ENCODE measurements at regions not wholly inside any gene's neighbourhood (a gene's known extent, or its start where the extent isn't known, plus 50 kb on each side); places are given as distances from the start of the nearest gene placed in this dataset.

- DNase-seq (ENCODE audit: extremely low spot score, unreplicated experiment) = no peak
- Mint-ChIP-seq H3K9me3 (peaks cover 9% of the 10 kb centered on the region), H3K4me3 (no peak overlapping the region), H3K27me3 (no peaks in the 10 kb centered on the region), H3K36me3 (peaks cover 4% of the 10 kb centered on the region), H3K4me1 (ENCODE audit: unreplicated experiment) (no peaks in the 10 kb centered on the region), H3K27ac (no peak overlapping the region)
- TF ChIP-seq, protein P1, sequence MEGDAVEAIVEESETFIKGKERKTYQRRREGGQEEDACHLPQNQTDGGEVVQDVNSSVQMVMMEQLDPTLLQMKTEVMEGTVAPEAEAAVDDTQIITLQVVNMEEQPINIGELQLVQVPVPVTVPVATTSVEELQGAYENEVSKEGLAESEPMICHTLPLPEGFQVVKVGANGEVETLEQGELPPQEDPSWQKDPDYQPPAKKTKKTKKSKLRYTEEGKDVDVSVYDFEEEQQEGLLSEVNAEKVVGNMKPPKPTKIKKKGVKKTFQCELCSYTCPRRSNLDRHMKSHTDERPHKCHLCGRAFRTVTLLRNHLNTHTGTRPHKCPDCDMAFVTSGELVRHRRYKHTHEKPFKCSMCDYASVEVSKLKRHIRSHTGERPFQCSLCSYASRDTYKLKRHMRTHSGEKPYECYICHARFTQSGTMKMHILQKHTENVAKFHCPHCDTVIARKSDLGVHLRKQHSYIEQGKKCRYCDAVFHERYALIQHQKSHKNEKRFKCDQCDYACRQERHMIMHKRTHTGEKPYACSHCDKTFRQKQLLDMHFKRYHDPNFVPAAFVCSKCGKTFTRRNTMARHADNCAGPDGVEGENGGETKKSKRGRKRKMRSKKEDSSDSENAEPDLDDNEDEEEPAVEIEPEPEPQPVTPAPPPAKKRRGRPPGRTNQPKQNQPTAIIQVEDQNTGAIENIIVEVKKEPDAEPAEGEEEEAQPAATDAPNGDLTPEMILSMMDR (conservative IDR thresholded peaks at IDR 0.05) = no peak
Measured at GRCh38 chr2:221144909-221145308, 427.2 kb downstream of the EPHA4 start.

DNA sequence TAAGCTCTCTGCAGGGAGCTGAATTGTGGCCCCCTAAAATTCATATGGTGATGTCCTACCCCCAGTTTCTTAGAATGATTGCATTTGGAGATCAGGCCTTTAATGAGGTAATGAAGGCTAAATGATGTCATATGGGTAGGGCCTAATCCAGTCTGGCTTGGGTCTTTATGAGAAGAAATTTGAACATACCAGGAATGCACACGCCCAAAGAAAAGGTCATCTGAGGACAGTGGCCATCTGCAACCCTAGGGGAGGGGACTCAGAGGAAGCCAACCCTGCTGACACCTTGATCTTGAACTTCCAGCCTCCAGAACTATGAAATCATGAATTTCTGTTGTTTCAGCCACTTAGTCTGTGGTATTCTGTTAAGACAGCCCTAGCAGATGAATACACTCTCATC lies 426.7 kb downstream of the EPHA4 start:
- Mint-ChIP-seq H3K4me3 (no peak overlapping the region), H3K27me3 (no peaks in the 10 kb centered on the region), H3K9me3 (peaks cover 9% of the 10 kb centered on the region), H3K36me3 (peaks cover 4% of the 10 kb centered on the region), H3K4me1 (ENCODE audit: unreplicated experiment) (no peaks in the 10 kb centered on the region), H3K27ac (no peak overlapping the region)
- DNase-seq (ENCODE audit: extremely low spot score, unreplicated experiment) = no peak
- TF ChIP-seq, protein P1 (conservative IDR thresholded peaks at IDR 0.05) = no peak

DNA sequence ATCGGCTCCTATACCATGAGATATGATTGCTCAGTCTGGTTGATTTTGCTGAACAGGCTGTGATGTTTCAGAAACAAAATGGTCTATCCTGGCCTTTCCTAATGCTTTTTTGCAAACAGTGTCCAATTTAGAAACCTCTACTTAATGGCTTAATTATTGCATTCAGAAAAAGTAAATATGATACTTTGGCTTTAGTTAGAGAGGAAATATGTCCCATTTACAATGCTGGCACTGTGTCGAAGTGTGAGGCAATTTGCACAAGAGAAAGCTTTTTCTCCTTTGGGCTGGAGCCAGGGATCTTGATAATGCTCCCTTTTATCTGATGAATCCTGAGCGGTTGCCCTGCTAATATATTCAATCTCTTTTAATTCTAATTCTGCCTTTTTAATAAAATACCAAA lies 418.9 kb downstream of the EPHA4 start:
- no peak overlapping the region for H3K27ac Mint-ChIP-seq
- H3K27me3 Mint-ChIP-seq = peaks cover 3% of the 10 kb centered on the region
- TF ChIP-seq, protein P1 (conservative IDR thresholded peaks at IDR 0.05) = no peak

DNA sequence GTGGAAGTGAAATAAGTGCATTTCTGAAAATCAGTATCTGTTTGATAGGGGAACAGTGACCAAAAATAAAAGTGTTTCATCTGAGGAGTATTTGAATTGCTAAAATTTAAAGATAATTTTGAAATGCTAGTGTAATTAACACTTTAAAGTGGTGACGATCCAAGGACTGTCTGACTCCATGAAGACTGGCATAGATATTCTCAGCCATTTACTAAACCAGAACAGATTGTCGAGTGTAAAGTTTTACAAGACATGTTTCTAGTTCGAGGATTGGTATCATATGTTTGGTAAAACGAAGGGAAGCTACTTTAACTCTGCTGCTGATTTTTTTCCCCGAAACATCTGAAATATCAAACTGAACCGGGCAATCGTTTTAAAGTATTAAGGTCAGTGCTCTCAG lies 417.9 kb downstream of the EPHA4 start:
- peaks cover 3% of the 10 kb centered on the region for H3K27me3 Mint-ChIP-seq
- H3K27ac Mint-ChIP-seq = no peak overlapping the region
- no peaks in the 10 kb centered on the region for H3K9me3 Mint-ChIP-seq
- H3K4me3 Mint-ChIP-seq = no peak overlapping the region
- TF ChIP-seq, protein P1 (conservative IDR thresholded peaks at IDR 0.05) = no peak
- no peaks in the 10 kb centered on the region for H3K4me1 Mint-ChIP-seq (ENCODE audit: unreplicated experiment)
- no peaks in the 10 kb centered on the region for H3K36me3 Mint-ChIP-seq
- DNase-seq (ENCODE audit: extremely low spot score, unreplicated experiment) = no peak

More for the DNA sequence above, 418.9 kb downstream of the EPHA4 start:
- H3K4me3 Mint-ChIP-seq = no peak overlapping the region
- H3K4me1 Mint-ChIP-seq (ENCODE audit: unreplicated experiment) = no peaks in the 10 kb centered on the region
- H3K36me3 Mint-ChIP-seq = no peaks in the 10 kb centered on the region
- H3K9me3 Mint-ChIP-seq = no peaks in the 10 kb centered on the region
- no peak for DNase-seq (ENCODE audit: extremely low spot score, unreplicated experiment)

DNA sequence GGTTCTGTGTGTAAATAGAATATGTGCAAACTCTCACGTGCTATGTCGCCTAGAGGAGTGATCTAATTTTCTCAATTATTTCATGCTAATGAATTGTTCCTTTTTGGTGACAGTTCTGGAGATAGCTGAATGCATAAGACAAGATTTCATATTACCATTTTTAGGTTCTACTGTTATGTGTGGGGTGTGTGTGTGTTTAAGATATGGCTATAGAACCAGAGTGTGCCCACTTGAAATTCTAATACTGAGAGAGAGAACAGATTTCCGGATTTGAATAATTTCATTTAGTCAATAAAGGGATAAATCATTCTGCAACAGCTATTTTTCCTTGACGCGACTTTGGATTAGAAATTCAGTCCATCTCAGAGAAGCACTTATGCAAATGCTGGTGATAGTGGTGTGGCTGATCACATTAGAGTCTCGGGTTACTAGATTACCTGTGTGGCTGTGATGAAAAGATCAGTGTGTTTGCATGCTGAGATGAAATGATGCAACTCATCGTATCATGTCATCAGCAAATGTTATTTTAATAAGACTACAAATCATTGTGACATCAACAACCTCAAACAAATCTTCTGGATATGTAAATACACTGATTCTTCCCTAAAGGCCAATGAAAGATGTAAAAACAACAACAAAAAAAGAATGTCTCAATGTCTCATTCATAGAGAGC lies 415.9 kb downstream of the EPHA4 start:
- Mint-ChIP-seq H3K27me3 (peaks cover 3% of the 10 kb centered on the region), H3K4me3 (no peak overlapping the region), H3K27ac (no peak overlapping the region), H3K9me3 (no peaks in the 10 kb centered on the region), H3K4me1 (ENCODE audit: unreplicated experiment) (no peaks in the 10 kb centered on the region), H3K36me3 (no peaks in the 10 kb centered on the region)
- TF ChIP-seq, protein P1 (conservative IDR thresholded peaks at IDR 0.05) = no peak
- DNase-seq (ENCODE audit: extremely low spot score, unreplicated experiment) = no peak
